DMS53 treated with DMSO at 0.1 percent for 48 hours (cell line): ENCODE measurements at regions not wholly inside any gene's neighbourhood (a gene's known extent, or its start where the extent isn't known, plus 50 kb on each side); places are given as distances from the start of the nearest gene placed in this dataset.

Experiments
- DNase-seq: peaks from one replicate; lab custom pipeline; 2025; ENCODE audit not compliant: unreplicated experiment; lab: John Stamatoyannopoulos, UW

DNA sequence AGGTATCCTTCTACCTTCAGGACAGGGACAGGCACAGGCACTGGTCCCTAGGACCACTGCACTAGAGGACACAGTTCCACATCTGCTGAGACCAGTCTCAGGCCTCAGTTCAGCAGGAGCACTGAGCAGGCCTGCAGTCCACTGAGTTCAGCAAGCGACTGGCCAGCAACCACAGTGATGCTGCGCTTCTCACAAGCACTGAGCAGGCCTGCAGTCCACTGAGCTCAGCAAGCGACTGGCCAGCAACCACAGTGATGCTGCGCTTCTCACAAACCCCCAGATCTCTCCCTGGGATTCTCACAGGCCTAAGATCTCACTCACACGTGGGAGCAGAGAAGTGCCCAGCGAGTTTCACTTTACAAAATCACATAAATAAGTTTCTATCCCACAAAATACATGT lies 140.6 kb downstream of the IRS2 start:
- no peak for DNase-seq

DNA sequence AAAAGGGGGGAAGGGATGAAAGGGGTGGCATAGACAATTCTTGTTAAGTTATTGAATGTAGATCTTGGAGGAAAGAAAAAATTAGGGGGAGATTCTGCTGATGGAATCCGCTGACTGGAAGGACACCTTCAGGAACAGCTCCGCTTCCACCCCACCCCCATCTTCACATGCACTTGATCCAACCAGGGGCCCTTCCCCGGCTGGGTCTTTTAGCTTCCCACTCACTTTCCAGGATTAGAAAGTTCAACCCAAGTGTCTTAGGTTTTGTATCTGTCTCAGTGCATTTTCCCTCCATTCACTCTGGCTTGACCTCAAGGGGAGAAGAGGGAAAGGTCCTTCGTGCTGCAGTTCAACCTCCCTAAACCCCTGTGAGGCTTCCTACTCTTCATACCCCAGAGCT lies 141.4 kb downstream of the IRS2 start:
- no peak for DNase-seq

DNA sequence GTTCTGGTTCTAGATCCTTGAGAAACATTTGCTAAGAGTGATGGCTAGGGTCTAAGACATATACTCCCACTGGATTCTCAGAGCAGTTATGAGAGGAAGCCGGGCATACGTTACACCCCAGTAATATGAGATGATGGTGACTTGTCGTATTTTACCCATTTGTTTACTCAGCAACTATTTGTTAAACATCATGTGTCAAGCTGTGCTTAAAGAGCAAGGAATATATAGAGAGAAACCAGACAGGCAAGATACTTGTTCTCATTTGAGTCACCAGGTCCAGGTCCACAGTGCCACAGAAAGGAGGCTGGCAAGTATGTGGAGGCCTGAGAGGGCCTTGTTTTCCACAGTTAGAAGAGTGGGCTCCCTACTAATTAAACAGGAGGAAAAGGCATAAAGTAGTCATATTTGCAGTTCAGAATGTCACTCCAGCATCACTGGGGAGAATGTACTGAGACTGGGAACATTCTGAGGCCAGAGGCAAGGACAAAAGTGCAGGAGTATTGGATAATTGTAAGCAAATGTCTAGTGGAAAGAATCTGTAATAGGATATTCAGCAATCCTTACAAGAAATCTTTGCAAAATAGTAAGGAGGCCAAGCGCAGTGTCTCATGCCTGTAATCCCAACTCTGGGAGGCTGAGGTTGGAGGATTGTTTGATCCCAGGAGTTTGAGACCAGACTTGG lies 142.2 kb downstream of the IRS2 start:
- peak; percentile 40 for DNase-seq

DNA sequence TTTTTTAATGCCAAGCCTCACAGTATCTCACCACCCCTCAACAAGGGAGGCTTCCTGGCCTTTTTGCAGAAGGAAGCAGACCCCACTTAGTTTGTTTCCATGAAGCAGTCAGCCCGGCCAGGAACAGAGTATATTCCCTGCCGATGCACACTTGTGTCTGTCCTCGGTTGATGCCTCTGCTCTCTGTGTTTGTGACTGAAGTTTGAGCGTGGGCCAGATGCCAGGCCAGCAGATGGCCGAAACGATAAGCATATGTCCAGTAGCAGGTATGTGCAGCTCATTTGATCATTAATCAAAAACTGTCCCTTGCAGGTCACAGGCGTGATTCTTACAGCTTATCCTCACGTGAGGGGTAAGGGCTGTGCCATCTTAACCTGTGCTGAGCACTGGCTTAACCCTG lies 144.0 kb downstream of the IRS2 start:
- no peak for DNase-seq

DNA sequence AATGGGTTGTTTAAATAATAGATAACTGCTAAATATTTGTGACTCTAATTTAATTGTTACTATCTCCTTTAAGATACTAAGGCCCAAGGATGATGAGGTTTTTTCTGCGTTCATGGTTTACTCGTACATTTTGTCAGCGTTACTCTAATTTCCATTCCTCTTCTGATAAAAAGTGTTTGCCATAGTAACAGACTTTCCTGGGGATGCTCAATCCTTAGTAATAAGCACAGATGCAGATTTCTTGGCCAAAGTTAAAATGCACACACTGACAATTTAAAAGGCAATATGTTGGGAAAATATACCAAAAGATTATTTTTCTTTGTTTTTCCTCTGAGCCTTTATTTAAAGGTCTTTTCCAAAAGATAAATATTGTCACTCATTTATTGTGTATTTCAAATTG lies 149.6 kb downstream of the IRS2 start:
- no peak for DNase-seq

DNA sequence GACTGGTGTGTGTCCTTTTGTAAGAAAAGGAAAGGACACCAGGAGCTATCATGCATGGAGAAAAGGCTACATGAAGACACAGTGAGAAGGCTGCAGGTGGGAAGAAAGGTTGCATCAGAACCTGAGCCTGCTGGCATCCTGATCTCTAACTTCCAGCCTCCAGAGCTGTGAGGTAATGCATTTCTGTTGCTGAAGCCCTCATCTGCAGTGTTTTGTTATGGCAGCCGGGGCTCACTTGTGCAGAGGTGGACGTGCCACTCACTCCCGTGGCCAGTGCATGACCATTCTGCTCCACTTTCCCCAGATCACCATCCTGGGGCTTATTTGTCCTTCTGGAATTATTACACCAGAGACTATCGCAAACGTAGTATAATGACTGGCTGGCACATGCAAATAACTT lies 155.3 kb downstream of the IRS2 start:
- no peak for DNase-seq

DNA sequence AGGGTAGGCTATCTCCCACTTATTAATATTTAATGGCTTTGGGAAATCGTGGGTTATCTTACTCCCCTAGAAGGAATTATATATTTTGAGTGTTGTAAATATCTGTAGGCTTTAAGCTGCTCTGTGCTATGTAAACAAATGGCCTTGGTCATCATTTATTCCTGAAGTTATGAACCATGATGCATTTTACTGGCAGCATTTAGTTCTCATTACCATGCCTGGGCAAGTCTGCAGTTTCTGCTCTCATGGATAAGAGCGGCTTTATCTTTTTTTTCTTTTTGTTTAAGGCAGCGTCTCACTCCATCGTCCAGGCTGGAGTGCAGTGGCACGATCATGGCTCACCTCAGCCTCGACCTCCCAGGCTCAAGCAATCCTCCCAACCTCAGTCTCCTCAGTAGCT lies 156.1 kb downstream of the IRS2 start:
- no peak for DNase-seq

DNA sequence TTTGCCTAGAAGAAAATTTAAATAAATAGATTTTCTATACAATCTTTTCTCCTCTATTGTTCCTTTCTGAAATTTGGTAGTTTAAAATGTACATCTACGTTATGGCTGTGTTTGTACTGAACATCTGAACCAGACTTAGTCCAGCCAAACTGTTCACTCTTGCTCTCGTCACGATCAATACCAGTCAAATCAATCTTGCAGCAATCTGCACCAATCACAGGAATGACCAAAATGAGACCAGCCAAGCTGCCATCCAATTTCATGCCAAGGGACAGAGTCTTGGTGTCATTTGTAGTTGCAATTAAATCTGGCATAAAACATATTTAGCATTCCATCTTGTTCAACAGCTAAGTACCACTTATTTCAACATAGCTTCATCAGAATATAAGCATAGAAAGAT lies 156.6 kb downstream of the IRS2 start:
- no peak for DNase-seq

DNA sequence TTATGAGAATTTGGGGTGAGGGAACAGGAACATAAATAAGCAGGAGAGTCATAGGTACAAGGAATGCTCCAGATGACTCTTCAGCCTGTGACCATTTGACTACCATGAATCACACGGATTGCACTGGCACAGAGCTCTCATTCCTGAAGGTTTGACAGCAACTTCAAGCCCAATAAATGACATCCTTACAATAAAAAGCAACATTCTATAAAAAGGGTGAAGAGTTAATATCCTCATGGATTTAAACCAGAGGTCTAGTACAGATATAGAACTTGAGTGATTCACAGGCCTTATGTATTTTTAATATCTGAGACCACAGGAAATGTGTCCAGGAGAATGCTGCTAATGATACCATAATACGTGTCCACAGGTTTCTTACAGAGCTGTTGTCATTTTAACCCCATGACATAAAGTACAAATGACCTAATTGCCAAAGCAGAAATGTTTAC lies 158.1 kb downstream of the IRS2 start:
- DNase-seq, result no peak

DNA sequence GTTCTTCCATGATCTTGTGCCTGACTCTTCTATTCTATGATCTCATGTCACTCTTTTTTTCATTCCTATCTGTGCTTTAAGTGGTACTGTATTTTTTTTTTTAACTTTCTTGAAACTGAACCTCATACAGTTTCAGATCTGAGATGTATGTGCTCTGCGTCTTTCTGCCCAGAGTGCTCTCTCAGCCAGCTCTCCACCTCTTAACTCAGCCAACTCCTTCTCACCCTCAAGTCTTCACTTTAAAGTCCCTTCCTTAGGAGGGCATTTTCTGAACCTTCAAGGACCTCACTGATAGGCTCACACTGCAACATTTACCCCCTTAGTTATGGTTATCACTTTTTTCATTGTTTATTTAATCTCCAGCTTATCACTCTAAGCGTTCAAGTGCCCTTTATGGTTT lies 158.7 kb downstream of the IRS2 start:
- DNase-seq, result no peak

DNA sequence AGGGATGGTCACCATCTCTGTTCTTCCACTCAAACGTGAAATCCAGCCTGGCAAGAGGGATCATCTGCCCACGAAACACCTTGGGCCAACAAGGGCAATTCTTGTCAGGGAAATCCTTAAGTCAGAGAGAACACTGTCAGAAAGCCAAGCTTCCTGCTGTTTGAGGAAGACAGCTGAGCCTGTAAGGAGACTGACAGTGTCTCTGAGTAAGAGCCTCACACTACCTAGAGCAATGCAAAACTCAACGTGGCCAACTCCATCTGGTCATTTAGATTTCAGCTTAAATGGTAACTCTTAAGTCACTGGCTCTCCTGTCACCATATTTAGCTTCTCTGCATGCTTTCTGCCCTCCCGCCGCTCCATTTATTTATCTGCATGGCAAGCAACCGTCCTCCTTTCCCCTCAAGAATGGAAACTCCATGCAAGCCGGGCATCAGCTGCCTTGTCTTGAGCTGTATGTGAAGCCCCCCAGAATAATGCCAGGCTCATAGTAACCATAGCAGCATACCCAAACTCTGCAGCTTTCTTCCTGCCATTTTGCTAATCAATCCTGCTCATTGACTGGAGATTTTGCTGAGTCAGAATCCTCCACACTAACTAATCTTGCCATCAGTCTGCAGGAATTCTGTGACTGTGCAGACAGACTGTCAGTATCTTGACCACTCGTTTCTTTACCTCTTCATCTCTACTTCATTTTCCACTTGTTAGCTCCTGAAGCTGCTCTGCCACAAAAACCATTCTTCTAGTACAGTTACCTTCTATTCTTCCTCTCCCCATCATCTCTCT lies 159.8 kb downstream of the IRS2 start:
- no peak for DNase-seq

DNA sequence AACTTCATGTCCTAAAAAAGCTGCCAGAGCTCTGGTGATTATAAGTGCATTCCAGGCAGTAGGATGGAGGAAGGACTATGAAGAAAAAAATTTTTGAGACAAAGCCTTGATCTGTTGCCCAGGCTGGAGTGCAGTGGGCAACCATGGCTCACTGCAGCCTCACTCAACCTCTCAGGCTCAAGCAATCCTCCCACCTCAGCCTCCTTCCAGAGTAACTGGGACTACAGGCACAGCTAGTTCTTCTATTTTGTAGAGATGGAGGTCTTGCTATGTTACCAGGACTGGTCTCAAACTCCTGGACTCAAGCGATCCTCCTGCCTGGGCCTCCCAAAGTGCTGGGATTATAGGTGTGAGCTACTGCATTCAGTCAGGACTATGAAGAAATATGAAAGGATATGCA lies 161.2 kb downstream of the IRS2 start:
- no peak for DNase-seq

DNA sequence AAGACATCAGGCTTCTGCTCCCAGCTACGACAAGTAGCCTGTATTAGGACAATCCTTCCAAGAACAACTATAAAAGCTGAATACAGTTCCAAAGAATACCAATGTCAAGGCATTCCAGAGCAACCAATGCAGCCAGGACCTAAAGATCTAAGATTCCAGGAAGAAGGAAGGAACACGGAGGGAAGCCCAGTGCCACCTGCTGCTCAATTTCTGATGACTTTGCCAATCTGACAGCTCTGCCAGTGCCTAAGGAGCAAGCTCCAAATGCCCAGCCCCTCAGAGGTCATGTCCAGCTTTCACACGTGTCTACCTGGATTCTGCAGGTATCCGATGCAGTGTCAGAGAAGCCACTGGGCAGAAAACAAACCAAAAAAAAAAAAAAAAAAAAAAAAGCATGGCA lies 164.4 kb downstream of the IRS2 start:
- no peak for DNase-seq

DNA sequence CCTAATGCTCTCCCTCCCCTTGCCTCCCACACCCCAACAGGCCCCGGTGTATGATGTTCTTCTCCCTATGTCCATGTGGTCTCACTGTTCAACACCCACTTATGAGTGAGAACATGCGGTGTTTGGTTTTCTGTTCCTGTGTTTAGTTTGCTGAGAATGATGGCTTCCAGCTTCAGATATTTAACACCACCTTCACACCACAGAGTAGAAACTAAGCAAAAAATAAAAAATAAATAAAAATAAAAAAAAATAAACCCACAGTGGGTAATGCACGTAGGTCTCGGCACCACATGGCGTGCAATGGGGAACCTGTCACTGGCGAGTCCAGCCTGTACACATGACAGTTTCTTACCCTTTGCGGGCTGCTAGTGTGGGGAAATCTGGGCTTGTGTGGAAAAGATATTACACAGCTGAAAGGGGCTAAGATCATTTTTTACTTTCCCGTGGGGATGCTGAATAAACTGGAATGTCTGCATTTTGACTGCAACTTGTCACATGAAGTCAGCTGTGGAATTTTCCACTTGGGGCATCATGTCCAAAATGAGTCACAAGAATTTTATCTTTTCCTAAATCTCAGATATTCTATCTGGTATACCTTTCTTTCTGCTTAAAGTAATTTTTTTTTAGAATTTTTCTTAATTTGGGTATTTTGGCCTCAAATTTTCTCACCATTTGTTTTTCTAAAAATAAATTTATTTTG lies 170.5 kb downstream of the IRS2 start:
- DNase-seq, result no peak

DNA sequence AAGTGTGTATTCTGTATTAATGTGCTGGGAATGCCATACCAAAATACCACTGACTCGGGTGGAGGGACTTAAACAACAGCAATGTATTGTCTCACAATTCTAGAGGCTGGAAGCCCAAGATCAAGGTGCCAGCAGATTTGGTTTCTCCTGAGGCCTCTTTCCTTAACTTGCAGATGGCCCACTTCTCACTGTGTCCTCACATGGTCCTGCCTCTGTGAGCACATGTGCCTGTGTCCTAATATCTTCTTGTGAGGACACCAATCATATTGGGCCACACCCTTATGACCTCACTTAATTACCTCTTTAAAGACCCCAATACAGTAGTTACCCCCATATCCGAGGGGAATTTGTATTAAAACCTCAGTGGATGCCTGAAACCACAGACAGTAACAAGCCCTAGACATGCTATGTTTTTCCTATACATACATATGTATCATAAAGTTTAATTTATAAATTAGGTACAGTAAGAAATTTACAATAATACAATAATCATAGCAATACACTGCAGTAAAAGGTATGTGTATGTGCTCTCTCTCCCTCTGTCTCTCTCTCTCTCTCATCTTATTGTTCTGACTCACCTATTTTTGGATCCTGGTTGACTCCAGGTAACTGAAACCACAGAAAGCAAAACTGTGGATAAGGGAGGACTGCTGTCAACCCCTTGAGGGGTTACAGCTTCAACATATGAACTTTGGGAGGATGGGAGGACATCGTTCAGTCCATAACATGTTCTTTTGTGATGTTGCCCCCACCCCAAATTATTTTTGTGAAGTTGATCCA lies 174.3 kb downstream of the IRS2 start:
- no peak for DNase-seq

DNA sequence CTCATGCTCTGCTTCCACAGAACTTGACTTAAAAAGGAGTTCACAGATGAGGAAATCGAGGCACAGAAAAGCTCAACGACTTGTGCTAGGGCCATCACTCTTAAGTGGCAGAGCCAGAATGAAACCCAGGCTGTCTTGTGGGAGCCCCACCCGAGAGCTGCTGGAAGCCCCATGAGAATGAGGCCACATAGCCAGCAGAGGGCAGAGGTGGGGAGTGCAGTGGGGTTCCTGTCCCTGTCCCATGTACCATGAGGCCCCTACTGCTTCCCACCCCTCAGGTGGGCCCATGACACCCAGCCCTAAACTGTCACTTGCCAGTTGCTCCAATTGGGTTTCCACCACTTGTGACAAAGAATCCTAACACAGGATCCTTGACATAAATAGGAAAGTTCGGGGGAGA lies 175.9 kb downstream of the IRS2 start:
- no peak for DNase-seq

DNA sequence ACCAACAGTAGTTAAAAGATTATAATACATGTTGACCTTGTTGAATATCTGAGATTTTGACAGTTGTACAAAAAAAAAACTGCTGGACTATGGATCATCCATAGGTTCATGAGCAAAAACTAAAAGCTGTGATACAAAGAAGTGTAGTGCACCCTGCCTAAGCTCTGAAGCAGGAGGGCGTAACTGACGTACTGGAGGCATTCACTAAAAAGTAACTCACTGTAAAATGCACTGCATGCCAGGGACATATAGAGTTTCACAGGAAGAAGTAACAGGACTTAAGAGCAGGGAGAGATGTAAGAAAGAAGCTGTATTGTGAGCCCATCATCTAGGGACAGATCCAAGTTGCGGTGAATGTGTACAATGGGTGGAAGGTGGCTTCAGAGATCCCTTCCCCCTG lies 177.9 kb downstream of the IRS2 start:
- no peak for DNase-seq

DNA sequence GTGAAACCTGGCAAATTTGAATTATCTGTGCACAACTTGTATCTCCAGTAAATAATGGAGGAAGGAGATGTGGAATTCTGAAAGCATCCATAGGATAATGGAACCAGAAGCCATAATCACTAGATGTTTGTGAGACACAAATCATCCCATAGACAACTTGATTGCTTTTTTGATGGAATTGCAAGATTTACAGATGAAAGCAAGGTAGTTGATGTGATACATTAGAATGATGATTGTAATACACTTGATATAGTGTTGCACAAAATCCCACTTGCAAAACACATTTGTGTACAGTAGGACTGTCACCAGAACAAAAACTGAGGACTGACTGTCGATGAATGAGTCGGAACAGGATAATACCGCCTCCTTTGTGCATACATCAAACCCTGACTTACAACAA lies 178.3 kb downstream of the IRS2 start:
- DNase-seq, result no peak

DNA sequence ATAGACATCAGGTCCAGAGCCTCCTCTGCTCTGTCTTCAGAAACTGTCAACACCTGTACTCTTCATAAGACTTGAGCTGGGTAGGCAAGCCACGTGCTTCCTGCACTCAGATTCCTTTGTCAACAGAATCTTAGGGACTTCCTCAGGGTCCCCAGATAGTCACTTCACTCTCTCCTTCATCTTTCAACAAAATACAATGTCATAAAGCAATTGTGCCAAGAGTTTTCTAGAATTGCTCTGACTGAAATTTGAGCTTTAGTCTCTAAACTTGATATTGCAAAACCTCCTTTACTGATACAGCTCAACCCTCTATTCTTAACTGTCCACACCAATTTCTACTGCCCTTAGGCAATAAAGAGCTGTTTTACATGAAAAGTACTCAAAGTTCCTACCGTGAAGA lies 179.9 kb downstream of the IRS2 start:
- no peak for DNase-seq

DNA sequence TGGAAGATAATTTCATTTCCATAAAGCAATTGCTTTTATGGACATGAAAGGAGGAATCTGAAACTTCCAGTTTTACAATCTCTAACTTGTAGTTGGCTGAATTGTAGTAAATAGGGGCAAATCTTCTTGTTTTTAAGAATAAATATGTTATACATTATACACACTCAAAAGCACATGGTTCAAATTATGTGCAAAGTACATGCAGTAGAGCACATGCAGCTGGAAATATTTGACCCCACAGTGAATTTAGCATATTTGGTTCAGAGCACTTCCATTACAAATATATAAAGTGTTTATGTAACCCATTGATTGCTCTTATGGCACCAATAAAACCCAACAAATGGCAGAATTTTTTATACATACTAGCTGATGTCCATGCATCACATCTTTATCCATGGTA lies 180.5 kb downstream of the IRS2 start:
- no peak for DNase-seq

DNA sequence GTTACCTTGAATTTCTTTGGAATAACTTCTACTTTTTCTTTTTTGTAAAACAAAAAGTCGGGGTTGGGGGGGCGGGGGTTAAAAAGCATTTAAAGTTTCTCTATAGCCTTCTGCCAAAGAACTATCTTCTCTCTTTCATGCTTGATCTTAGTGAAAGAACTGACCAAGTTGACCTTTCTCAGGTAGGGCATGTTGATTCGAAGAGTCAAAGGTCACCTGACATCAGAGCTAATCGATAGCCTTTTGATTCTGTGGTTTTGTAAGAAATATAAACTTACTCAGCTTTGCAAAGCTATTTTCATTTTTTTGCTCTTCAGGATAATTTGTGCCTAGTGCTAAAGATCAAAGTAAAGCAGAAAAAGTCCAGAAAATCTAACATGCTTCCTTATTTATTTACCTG lies 181.5 kb downstream of the IRS2 start:
- no peak for DNase-seq
